ENCODE measurements at regions not wholly inside any gene's neighbourhood (a gene's known extent, or its start where the extent isn't known, plus 50 kb on each side); places are given as distances from the start of the nearest gene placed in this dataset.
"Not testable (repeated sequence)": the region's sequence is repeated elsewhere in the genome, so short reads cannot be mapped to it uniquely, and the experiment has no call there.

- no peak for DNase-seq
Observed at GRCh38 chr5:15383469-15383868, 116.5 kb upstream of the FBXL7 start.

- no peak for DNase-seq
Observed at GRCh38 chr5:15383021-15383420, 117.0 kb upstream of the FBXL7 start.

- no peak for DNase-seq
Observed at GRCh38 chr5:15377573-15378340, 122.2 kb upstream of the FBXL7 start.

- no peak for DNase-seq
Observed at GRCh38 chr5:15376803-15377202, 123.2 kb upstream of the FBXL7 start.

- no peak for DNase-seq
Observed at GRCh38 chr5:15376088-15376487, 123.9 kb upstream of the FBXL7 start.

GRCh38 chr5:15375559-15375958 lies 124.4 kb upstream of the FBXL7 start:
- DNase-seq = no peak

GRCh38 chr5:15374886-15375285 lies 125.1 kb upstream of the FBXL7 start:
- no peak for DNase-seq

- no peak for DNase-seq
Observed at GRCh38 chr5:15373151-15373550, 126.8 kb upstream of the FBXL7 start.

- no peak for DNase-seq
Observed at GRCh38 chr5:15371184-15371583, 128.8 kb upstream of the FBXL7 start.

GRCh38 chr5:15368835-15369234 lies 131.1 kb upstream of the FBXL7 start:
- no peak for DNase-seq

- DNase-seq = no peak
Observed at GRCh38 chr5:15367489-15367888, 132.5 kb upstream of the FBXL7 start.

- DNase-seq = no peak
Observed at GRCh38 chr5:15366676-15367391, 133.1 kb upstream of the FBXL7 start.

GRCh38 chr5:15365070-15365469 lies 134.9 kb upstream of the FBXL7 start:
- no peak for DNase-seq

GRCh38 chr5:15363601-15364000 lies 136.4 kb upstream of the FBXL7 start:
- DNase-seq = no peak

GRCh38 chr5:15357092-15357453 lies 142.9 kb upstream of the FBXL7 start:
- not testable (repeated sequence) for DNase-seq

GRCh38 chr5:15356308-15357091 lies 143.5 kb upstream of the FBXL7 start:
- not testable (repeated sequence) for DNase-seq

- DNase-seq = no peak
Observed at GRCh38 chr5:15354021-15354420, 146.0 kb upstream of the FBXL7 start.

- no peak for DNase-seq
Observed at GRCh38 chr5:15353086-15353645, 146.8 kb upstream of the FBXL7 start.

- no peak for DNase-seq
Observed at GRCh38 chr5:15350614-15351013, 149.4 kb upstream of the FBXL7 start.

- no peak for DNase-seq
Observed at GRCh38 chr5:15346738-15347137, 153.2 kb upstream of the FBXL7 start.

GRCh38 chr5:15344954-15345353 lies 155.0 kb upstream of the FBXL7 start:
- DNase-seq = no peak

- no peak for DNase-seq
Observed at GRCh38 chr5:15338546-15338945, 161.4 kb upstream of the FBXL7 start.

- no peak for DNase-seq
Observed at GRCh38 chr5:15334551-15335266, 165.3 kb upstream of the FBXL7 start.
